ENCODE measurements at regions not wholly inside any gene's neighbourhood (a gene's known extent, or its start where the extent isn't known, plus 50 kb on each side); places are given as distances from the start of the nearest gene placed in this dataset.

- no peak for TF ChIP-seq REST (IDR thresholded peaks at IDR 0.05; ENCODE audit: insufficient read depth in 1 of 2, low read depth in 2 of 2, low read length in 1 of 2)
- TF ChIP-seq CTCF (IDR thresholded peaks at IDR 0.05) = no peak
- TF ChIP-seq SIN3A (IDR thresholded peaks at IDR 0.05; ENCODE audit: borderline replicate concordance, insufficient read depth, low read depth, low read length) = no peak
- no peak for TF ChIP-seq TCF7L2 (IDR thresholded peaks at IDR 0.05; ENCODE audit: low read depth, low read length)
Observed at GRCh38 chr6:14865531-14866100, 380.3 kb upstream of the JARID2 start.
